ENCODE measurements at regions not wholly inside any gene's neighbourhood (a gene's known extent, or its start where the extent isn't known, plus 50 kb on each side); places are given as distances from the start of the nearest gene placed in this dataset.

- TF ChIP-seq CTCF (conservative IDR thresholded peaks at IDR 0.05) (no peak), EZH2 (IDR thresholded peaks at IDR 0.05; ENCODE audit: low read depth) (no peak)
Measured at GRCh38 chrX:96407501-96407900, 277.1 kb upstream of the DIAPH2 start.

Data from PC-9 (cell line).